ENCODE measurements at regions not wholly inside any gene's neighbourhood (a gene's known extent, or its start where the extent isn't known, plus 50 kb on each side); places are given as distances from the start of the nearest gene placed in this dataset.

- TF ChIP-seq EZH2 (IDR thresholded peaks at IDR 0.05; ENCODE audit: borderline replicate concordance, low read length) (no peak), CTCF (IDR thresholded peaks at IDR 0.05; ENCODE audit: low read length) (no peak)
Measured at GRCh38 chr5:39485079-39485478, 60.3 kb upstream of the DAB2 start.
